H9 (cell line): ENCODE measurements at regions not wholly inside any gene's neighbourhood (a gene's known extent, or its start where the extent isn't known, plus 50 kb on each side); places are given as distances from the start of the nearest gene placed in this dataset.

Experiments used
- DNase-seq: peaks from one replicate; pipeline ENCODE4 v3.0.0-alpha.2; 2017
- H2AFZ ChIP-seq: one replicate; pipeline ENCODE4 v1.6.1; 2013; ENCODE audit warnings: mild to moderate bottlenecking, low read length, control low read depth, moderate library complexity
- H2AK5ac ChIP-seq: 2 replicates; pipeline ENCODE4 v1.6.1; 2013; ENCODE audit warnings: low read length, control low read depth, mixed read lengths; ENCODE audit not compliant: insufficient read length
- H2BK120ac ChIP-seq: one replicate; pipeline ENCODE4 v1.6.1; 2013; ENCODE audit warnings: low read depth, mild to moderate bottlenecking, low read length, control low read depth, inconsistent platforms; ENCODE audit not compliant: poor library complexity, severe bottlenecking
- H2BK12ac ChIP-seq: 2 replicates; pipeline ENCODE4 v1.6.1; 2013; ENCODE audit warnings: low read length, control low read depth, mixed read lengths, low read depth; ENCODE audit not compliant: insufficient read length
- H2BK15ac ChIP-seq: 2 replicates; pipeline ENCODE4 v1.6.1; 2013; ENCODE audit warnings: low read depth, low read length, control low read depth
- H2BK20ac ChIP-seq: one replicate; pipeline ENCODE4 v1.6.1; 2013; ENCODE audit warnings: low read depth, mild to moderate bottlenecking, low read length, control low read depth, inconsistent platforms; ENCODE audit not compliant: poor library complexity, severe bottlenecking
- H2BK5ac ChIP-seq: 2 replicates; pipeline ENCODE4 v1.6.1; 2013; ENCODE audit warnings: low read length, control low read depth, mixed read lengths; ENCODE audit not compliant: insufficient read length
- H3K14ac ChIP-seq: 2 replicates; pipeline ENCODE4 v1.6.1; 2013; ENCODE audit warnings: low read length, control low read depth; ENCODE audit not compliant: insufficient read depth
- H3K18ac ChIP-seq: 2 replicates; pipeline ENCODE4 v1.6.1; 2013; ENCODE audit warnings: low read depth, mild to moderate bottlenecking, mixed read lengths, low read length, control low read depth; ENCODE audit not compliant: insufficient read length
- H3K23ac ChIP-seq: 2 replicates; pipeline ENCODE4 v1.6.1; 2013; ENCODE audit warnings: low read length, control low read depth, mixed read lengths, low read depth; ENCODE audit not compliant: insufficient read length
- H3K23me2 ChIP-seq: 2 replicates; pipeline ENCODE4 v1.6.1; 2013; ENCODE audit warnings: low read depth, mild to moderate bottlenecking, mixed read lengths, low read length, control low read depth; ENCODE audit not compliant: insufficient read length, poor library complexity, severe bottlenecking
- H3K27ac ChIP-seq: 2 replicates; pipeline ENCODE4 v1.5.1; 2013; ENCODE audit warnings: low read length, control low read depth, mixed read lengths, low read depth; ENCODE audit not compliant: insufficient read length
- H3K27me3 ChIP-seq: 2 replicates; pipeline ENCODE4 v1.6.1; 2013; ENCODE audit warnings: low read length, control low read depth, inconsistent platforms; ENCODE audit not compliant: insufficient read depth
- H3K4ac ChIP-seq: 2 replicates; pipeline ENCODE4 v1.6.1; 2013; ENCODE audit warnings: low read depth, mild to moderate bottlenecking, control low read depth, inconsistent platforms, low read length, moderate library complexity
- H3K4me1 ChIP-seq: 2 replicates; pipeline ENCODE4 v1.6.1; 2013; ENCODE audit warnings: low read length, control low read depth, inconsistent platforms; ENCODE audit not compliant: insufficient read depth
- H3K4me2 ChIP-seq: 2 replicates; pipeline ENCODE4 v1.6.1; 2013; ENCODE audit warnings: low read length, control low read depth, mixed read lengths; ENCODE audit not compliant: insufficient read length, insufficient read depth
- H3K56ac ChIP-seq: 2 replicates; pipeline ENCODE4 v1.6.1; 2013; ENCODE audit warnings: low read depth, mild to moderate bottlenecking, mixed read lengths, low read length, control low read depth; ENCODE audit not compliant: insufficient read length
- H3K79me1 ChIP-seq: 2 replicates; pipeline ENCODE4 v1.6.1; 2013; ENCODE audit warnings: low read depth, mild to moderate bottlenecking, moderate library complexity, low read length, control low read depth, inconsistent platforms; ENCODE audit not compliant: insufficient read depth, poor library complexity, severe bottlenecking
- H3K79me2 ChIP-seq: 2 replicates; pipeline ENCODE4 v1.6.1; 2013; ENCODE audit warnings: low read length, control low read depth, inconsistent platforms; ENCODE audit not compliant: insufficient read depth
- H3K9ac ChIP-seq: 2 replicates; pipeline ENCODE4 v1.6.1; 2013; ENCODE audit warnings: low read length, control low read depth, mixed read lengths; ENCODE audit not compliant: insufficient read length; ENCODE audit errors: extremely low read depth
- H3K9me3 ChIP-seq: one replicate; pipeline ENCODE4 v1.6.1; 2013; ENCODE audit warnings: low read depth, low read length, inconsistent platforms; ENCODE audit not compliant: control insufficient read depth
- H3T11ph ChIP-seq: one replicate; pipeline ENCODE4 v1.6.1; 2013; ENCODE audit warnings: mild to moderate bottlenecking, low read length, control low read depth, inconsistent platforms
- H4K20me1 ChIP-seq: one replicate; pipeline ENCODE4 v1.6.1; 2013; ENCODE audit not compliant: control insufficient read depth, insufficient read length, insufficient read depth
- H4K5ac ChIP-seq: 2 replicates; pipeline ENCODE4 v1.6.1; 2013; ENCODE audit warnings: low read depth, mild to moderate bottlenecking, mixed read lengths, low read length, control low read depth; ENCODE audit not compliant: insufficient read length
- H4K8ac ChIP-seq: replicated peaks from 2 replicates; pipeline ENCODE4 v1.6.1; 2013; ENCODE audit warnings: low read length, control low read depth, mixed read lengths, low read depth; ENCODE audit not compliant: insufficient read length
- H4K91ac ChIP-seq: 2 replicates; pipeline ENCODE4 v1.6.1; 2013; ENCODE audit warnings: low read depth, mild to moderate bottlenecking, moderate library complexity, mixed read lengths, low read length, control low read depth; ENCODE audit not compliant: insufficient read length
- H3K27ac Mint-ChIP-seq, 3 experiments: 2 replicates in 2 of 3; 3 replicates in 1 of 3; pipeline ENCODE4 v1.8.0; 2020 to 2021; ENCODE audit warnings: mixed read lengths in 3 of 3, mild to moderate bottlenecking in 1 of 3, moderate library complexity in 1 of 3
- H3K27me3 Mint-ChIP-seq: 2 replicates; pipeline ENCODE4 v1.8.0; 2021; ENCODE audit warnings: low read depth, mild to moderate bottlenecking, moderate library complexity, mixed read lengths
- H3K36me3 Mint-ChIP-seq, 3 experiments: 2 replicates in 2 of 3; 3 replicates in 1 of 3; pipeline ENCODE4 v1.8.0; 2020 to 2021; ENCODE audit warnings: low read depth in 3 of 3, mixed read lengths in 3 of 3; ENCODE audit not compliant: insufficient read depth in 1 of 3
- H3K4me1 Mint-ChIP-seq, 2 experiments: 2 replicates each; pipeline ENCODE4 v1.8.0; 2020; ENCODE audit warnings: mixed read lengths in 2 of 2
- H3K4me3 Mint-ChIP-seq, 2 experiments: 2 replicates in 1 of 2; 3 replicates in 1 of 2; pipeline ENCODE4 v1.8.0; 2020 to 2021; ENCODE audit warnings: mild to moderate bottlenecking in 2 of 2, mixed read lengths in 2 of 2, moderate library complexity in 1 of 2
- H3K9me3 Mint-ChIP-seq, 2 experiments: 2 replicates in 1 of 2; 3 replicates in 1 of 2; pipeline ENCODE4 v1.8.0; 2020; ENCODE audit warnings: mild to moderate bottlenecking in 2 of 2, mixed read lengths in 2 of 2, moderate library complexity in 1 of 2
- CTCF ChIP-seq: fragments of 200-600 bp; sonication (generic); conservative IDR thresholded peaks from 3 replicates; pipeline ENCODE4 v1.8.0; 2021; ENCODE audit warnings: antibody characterized with exemption, mild to moderate bottlenecking
- WGBS: extraction: QIAGEN DNeasy Blood & Tissue Kit; methylation state at CpG from one replicate; pipeline ENCODE4 v1.1.7; 2013; ENCODE audit warnings: missing lambda C conversion rate, low lambda C conversion rate, mixed read lengths; ENCODE audit not compliant: insufficient read length; ENCODE audit errors: extremely low coverage; 5-methylcytosine and 5-hydroxymethylcytosine counted together

- H3K27me3 ChIP-seq = no peaks in the 10 kb centered on the region
- H3K14ac ChIP-seq = no peak overlapping the region
- no peak overlapping the region for H2AK5ac ChIP-seq
- no peak overlapping the region for H4K5ac ChIP-seq
- H4K8ac ChIP-seq = no peak overlapping the region
- H3K18ac ChIP-seq = no peak overlapping the region
- no peaks in the 10 kb centered on the region for H3K9me3 ChIP-seq
- no peak overlapping the region for H3K56ac ChIP-seq
- no peak for DNase-seq
- WGBS = no CpG with 5 or more reads among the region's 4 CpGs
- H3K23ac ChIP-seq = no peak overlapping the region
- no peak overlapping the region for H2BK20ac ChIP-seq
- H4K91ac ChIP-seq = no peak overlapping the region
- Mint-ChIP-seq H3K27ac (no peak overlapping the region), H3K4me3 (no peak overlapping the region), H3K36me3 (no peaks in the 10 kb centered on the region), H3K9me3 (no peaks in the 10 kb centered on the region), H3K4me1 (no peaks in the 10 kb centered on the region), H3K27me3 (no peaks in the 10 kb centered on the region)
- no peak overlapping the region for H2AFZ ChIP-seq
- no peak overlapping the region for H2BK120ac ChIP-seq
- no peaks in the 10 kb centered on the region for H3K4me1 ChIP-seq
- no peak overlapping the region for H3K27ac ChIP-seq
- no peaks in the 10 kb centered on the region for H3K79me1 ChIP-seq
- H2BK12ac ChIP-seq = no peak overlapping the region
- H3K4me2 ChIP-seq = no peak overlapping the region
- no peak overlapping the region for H3T11ph ChIP-seq
- no peaks in the 10 kb centered on the region for H3K23me2 ChIP-seq
- no peak overlapping the region for H2BK5ac ChIP-seq
- no peak for TF ChIP-seq CTCF
- no peaks in the 10 kb centered on the region for H3K79me2 ChIP-seq
- no peak overlapping the region for H2BK15ac ChIP-seq
- H3K4ac ChIP-seq = no peak overlapping the region
- H4K20me1 ChIP-seq = no peaks in the 10 kb centered on the region
- no peak overlapping the region for H3K9ac ChIP-seq
Measured at GRCh38 chr11:105206633-105207032, 67.1 kb upstream of the CARD18 start.
